HTR-8/SVneo (cell line): ENCODE measurements at regions not wholly inside any gene's neighbourhood (a gene's known extent, or its start where the extent isn't known, plus 50 kb on each side); places are given as distances from the start of the nearest gene placed in this dataset.

Experiments
- DNase-seq: peaks from one replicate; pipeline ENCODE4 v3.0.0; 2011; ENCODE audit warnings: low spot score, mixed read lengths; ENCODE audit not compliant: insufficient read length
- FAIRE-seq: peaks from 2 replicates; lab custom pipeline; 2011; peaks lifted over from hg19 to GRCh38; lab: Jason Lieb, UNC

GRCh38 chr6:14601490-14601889 is 483.9 kb downstream of the CD83 start:
- FAIRE-seq (no peak), DNase-seq (no peak)

GRCh38 chr6:14606353-14606752 is 488.8 kb downstream of the CD83 start:
- DNase-seq (no peak), FAIRE-seq (no peak)

GRCh38 chr6:14610141-14610540 is 492.6 kb downstream of the CD83 start:
- FAIRE-seq, result no peak
- DNase-seq, result no peak

GRCh38 chr6:14612016-14612980 is 494.7 kb downstream of the CD83 start:
- peak; percentile 12 for DNase-seq

GRCh38 chr6:14614631-14615030 is 497.1 kb downstream of the CD83 start:
- DNase-seq, result no peak
- no peak for FAIRE-seq

More at GRCh38 chr6:14612016-14612980, 494.7 kb downstream of the CD83 start:
- FAIRE-seq, result no peak

- no peak for FAIRE-seq
Measured at GRCh38 chr6:14616656-14617055, 499.1 kb downstream of the CD83 start.

GRCh38 chr6:14618759-14619418 is 501.3 kb downstream of the CD83 start:
- DNase-seq, result no peak
- no peak for FAIRE-seq

More at GRCh38 chr6:14616656-14617055, 499.1 kb downstream of the CD83 start:
- DNase-seq, result no peak

- DNase-seq (no peak), FAIRE-seq (no peak)
Measured at GRCh38 chr6:14619419-14619781, 501.8 kb downstream of the CD83 start.

- no peak for DNase-seq
- FAIRE-seq, result no peak
Measured at GRCh38 chr6:14620522-14620921, 502.9 kb downstream of the CD83 start.

- no peak for DNase-seq
- FAIRE-seq, result no peak
Measured at GRCh38 chr6:14621518-14621917, 503.9 kb downstream of the CD83 start.

GRCh38 chr6:14622085-14622484 is 504.5 kb downstream of the CD83 start:
- FAIRE-seq (no peak), DNase-seq (no peak)

GRCh38 chr6:14622909-14623505 is 505.4 kb downstream of the CD83 start:
- DNase-seq, result no peak
- no peak for FAIRE-seq

GRCh38 chr6:14625173-14625895 is 507.8 kb downstream of the CD83 start:
- no peak for DNase-seq
- FAIRE-seq, result no peak

GRCh38 chr6:14626556-14626955 is 509.0 kb downstream of the CD83 start:
- DNase-seq (no peak), FAIRE-seq (no peak)

GRCh38 chr6:14630016-14630415 is 512.4 kb downstream of the CD83 start:
- DNase-seq (no peak), FAIRE-seq (no peak)

GRCh38 chr6:14633479-14633878 is 515.9 kb downstream of the CD83 start:
- FAIRE-seq (no peak), DNase-seq (no peak)

GRCh38 chr6:14634072-14634471 is 516.5 kb downstream of the CD83 start:
- no peak for DNase-seq
- no peak for FAIRE-seq

GRCh38 chr6:14635195-14635594 is 517.6 kb downstream of the CD83 start:
- DNase-seq (no peak), FAIRE-seq (no peak)

- no peak for DNase-seq
- no peak for FAIRE-seq
Measured at GRCh38 chr6:14635934-14636591, 518.5 kb downstream of the CD83 start.

GRCh38 chr6:14638435-14638905 is 520.9 kb downstream of the CD83 start:
- FAIRE-seq (no peak), DNase-seq (no peak)
